HT1080 (cell line): ENCODE measurements at regions not wholly inside any gene's neighbourhood (a gene's known extent, or its start where the extent isn't known, plus 50 kb on each side); places are given as distances from the start of the nearest gene placed in this dataset.

Source experiments
- DNase-seq: peaks from one replicate; pipeline ENCODE4 v3.0.0-alpha.2; 2015; ENCODE audit warnings: low read depth

DNA sequence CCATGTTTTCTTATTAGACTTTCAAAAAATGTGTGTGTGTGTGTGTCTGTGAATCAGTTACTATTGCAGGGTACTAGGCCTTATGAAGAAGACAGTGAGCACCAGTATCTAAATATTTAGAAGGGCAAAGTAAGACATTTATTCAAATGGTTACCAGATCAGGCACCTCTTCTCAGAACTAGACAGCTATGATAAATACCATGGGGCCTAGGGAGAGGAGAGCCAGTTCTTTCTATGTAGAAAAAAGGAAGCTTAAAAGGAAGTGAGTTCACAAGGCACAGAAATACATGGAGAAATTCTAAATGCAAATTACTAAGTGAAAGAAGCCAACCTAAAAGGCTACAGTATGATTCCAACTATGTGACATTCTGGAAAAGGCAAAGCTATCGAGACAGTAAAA lies 261.3 kb downstream of the SOX11 start:
- no peak for DNase-seq

DNA sequence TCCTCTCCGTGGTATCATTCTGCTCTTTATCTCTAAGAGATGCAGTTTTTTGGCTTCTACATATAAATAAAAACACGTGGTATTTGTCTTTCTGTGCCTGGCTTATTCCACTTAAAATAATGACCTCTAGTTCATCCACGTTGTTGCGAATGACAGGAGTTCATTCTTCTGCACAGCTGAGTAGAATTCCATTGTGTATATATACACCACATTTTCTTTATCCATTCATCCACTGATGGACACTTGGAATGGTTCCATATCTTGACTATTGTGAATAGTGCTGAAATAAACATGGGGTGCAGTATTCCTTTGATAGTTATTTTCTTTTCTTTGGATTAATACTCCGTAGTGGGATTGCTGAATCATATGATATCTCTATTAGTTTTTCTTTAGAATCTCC lies 262.3 kb downstream of the SOX11 start:
- DNase-seq: no peak

DNA sequence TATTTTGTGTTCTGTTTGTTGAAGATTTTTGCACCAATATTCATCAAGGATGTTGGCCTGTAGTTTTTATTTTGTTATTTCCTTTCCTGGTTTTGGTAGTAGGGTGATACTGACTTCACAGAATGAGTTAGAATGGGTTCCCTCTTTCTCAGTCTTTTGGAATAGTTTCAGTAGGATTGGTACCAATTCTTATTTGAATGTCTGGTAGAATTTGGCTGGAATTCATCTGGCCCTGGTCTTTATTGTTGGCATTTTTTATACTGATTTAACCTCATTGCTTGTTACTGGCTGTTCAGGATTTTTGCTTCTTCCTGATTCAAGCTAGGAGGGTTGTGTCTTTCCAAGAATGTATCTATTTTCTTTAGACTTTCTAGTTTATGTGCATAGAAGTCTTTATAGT lies 263.7 kb downstream of the SOX11 start:
- no peak for DNase-seq

DNA sequence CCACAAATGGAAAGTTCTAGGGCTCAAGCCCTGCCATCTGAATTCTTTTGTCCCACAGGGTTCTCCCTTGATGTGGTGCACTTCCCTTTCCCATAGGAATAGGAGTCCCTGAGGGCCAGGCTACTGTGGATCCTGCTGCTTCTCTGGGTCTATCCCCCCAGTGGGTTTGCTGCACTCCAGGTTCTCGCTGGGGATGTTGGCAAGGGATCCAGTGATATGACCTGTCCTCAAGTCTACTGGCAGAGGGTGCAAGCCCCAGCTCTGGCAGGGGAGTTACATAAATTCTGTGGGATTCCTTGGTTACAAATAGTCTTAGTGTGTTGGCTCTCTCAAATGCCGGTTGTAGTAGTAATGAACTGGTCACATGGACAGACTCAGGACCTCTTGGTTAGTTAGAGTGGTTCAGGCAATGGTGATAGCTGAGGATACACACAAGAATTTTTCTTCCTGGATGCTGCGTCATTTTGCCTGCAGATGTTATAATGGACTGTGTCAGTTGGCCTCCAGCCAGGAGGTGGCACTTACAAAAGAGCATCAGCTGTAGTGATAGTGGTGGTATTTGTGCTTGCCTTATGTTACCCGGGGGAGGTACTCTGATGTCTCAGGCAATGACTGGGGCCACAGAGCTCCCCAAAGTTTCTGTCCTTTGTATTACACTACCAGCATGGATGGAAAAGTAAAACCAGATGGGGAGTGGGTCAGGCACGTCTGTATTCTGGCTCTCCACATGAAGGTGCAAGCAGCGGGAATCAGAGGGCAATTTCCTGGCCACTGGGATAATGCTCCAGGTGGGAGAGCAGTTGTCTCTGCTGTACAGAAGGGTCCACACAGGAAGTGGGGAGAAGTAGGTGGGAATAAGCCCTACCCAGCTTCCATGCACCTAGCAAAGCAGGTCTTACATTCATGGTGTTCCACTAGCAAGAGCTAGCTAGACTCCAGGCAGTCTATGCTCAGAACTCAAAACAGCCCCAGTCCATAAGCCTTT lies 267.9 kb downstream of the SOX11 start:
- DNase-seq: peak; percentile 10

DNA sequence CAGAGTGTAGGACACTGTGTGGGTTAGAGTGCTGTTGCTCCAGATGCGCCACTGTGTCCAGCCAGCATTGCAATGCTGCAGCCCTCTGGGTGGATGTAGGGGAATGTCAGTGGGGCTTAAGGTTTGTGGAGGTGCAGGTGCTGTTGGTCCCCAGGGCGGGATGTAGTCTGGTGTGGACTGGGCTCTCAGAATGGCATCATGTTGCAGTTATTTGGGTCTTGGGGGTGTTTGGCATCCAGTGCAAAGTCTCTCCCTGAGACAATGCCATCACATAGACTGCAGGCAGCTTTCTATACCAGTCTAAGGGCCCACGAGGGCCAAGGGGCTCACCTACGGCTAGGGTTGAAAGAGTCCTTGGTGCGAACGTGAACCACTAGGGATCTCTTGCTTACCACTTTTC lies 275.3 kb downstream of the SOX11 start:
- DNase-seq: no peak

DNA sequence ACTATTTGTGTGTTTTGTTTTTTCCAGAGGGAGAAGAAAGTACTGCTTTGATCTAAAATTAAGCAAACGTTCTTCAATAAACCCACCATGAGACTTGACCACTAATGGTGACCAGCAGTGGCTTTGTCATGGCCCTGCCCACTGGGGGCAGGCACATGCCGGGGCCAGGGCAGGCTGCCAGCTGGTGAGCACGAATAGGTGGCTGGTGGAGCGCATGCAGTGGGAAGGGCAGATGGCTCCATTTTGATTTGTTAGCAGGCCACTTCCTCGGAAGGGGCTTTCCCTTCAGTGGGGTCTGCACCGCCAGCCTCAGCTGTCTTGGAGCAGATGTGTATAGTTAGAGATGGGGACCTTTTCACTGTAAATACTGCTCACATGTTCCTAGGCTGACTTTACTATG lies 277.1 kb downstream of the SOX11 start:
- no peak for DNase-seq

DNA sequence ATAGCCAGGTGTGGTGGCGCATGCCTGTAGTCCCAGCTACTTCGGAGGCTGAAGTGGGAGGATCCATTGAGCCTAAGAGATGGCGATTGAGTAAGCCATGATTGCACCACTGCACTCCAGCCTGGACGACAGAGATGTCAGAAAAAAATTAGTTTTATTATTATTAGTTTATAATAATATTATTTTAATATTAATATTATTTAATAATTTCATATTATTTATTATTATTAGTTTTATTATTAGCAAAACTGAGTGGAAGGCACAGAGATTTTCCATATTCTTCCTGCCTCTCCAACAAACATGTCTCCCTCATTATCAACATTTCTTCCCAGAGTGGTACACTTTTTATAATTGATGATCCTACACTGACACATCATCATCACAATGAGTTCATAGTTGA lies 278.2 kb downstream of the SOX11 start:
- no peak for DNase-seq

DNA sequence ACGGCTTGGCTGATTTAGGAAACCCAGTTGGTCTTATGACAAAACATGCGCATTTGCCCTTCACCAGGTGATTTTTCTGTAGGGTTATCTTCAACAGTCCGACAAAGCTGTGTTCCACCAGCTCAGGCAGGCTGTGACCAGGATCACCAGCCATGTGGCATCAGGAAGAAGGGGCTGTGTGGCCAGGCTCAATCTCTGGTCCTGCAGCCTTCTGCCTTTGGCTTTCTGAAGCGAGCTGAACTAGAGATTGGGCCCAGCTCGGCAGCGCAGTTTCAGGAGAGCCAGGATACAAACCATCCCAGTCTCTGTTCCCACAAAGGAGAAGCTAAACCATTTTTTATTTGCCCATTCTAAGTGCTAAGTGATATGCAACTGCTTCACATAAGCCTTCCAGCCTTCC lies 282.3 kb downstream of the SOX11 start:
- DNase-seq: no peak

DNA sequence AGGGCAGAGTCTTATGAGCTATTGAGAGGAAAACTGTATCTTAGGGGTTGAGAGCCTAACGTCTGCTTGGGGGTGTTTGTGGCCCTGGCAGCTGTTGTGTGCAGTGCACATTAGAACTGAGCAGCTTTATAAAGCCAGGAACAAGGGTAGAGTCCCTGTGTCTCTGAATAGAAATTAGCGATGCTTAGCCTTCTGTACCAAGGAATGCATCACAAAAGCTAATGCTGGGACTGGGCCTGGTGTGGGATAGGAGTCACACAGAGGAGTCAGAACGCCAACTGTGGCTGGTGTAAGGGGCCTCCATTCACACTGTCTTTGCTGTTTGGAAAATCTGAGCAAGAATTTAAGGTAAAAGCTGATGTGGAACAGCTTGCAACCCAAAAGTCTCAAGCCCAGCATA lies 283.2 kb downstream of the SOX11 start:
- no peak for DNase-seq

DNA sequence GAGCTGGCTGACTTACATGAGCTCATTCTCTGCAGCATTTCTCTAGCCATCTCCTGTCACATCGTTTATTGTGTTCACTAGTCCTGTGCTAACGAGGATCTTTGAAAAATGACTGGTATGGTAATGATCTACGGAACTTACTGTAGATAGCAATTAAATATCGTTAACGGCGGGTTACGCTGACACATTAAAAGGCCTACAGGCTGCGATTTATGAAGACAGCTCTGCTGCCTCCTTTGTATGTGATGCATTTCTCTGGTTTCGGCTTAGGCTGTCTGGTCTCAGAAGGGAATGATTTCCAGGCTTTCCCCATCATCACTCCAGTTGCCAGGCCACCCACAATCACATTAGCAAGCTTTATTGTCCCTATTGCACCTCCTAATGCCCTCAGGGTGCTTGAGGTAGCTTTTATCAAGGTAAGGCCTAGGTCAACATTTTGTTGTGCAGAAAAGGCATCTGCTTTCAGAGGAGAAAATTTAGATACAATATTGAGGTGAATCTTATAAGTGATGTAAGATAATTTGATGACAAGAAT lies 284.4 kb downstream of the SOX11 start:
- no peak for DNase-seq

DNA sequence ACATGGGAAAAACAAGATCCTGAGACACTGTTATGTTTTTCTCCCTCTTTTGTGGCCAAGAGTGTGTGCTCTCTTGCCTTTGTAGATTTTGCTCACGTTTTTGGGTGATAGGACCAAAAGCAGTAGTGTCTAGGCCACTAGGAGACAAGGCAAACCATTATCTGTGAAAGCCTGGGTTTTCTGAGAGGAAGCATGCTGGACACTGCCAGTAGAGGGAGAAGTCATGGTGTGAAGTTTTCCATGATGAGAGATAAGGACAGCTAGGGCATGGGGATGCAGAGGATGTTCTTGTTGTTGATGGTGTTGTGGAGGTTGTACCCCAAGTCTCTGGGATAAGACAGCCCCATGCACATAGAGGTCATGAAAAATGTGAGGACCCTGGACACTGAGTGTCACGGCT lies 285.3 kb downstream of the SOX11 start:
- DNase-seq: no peak

DNA sequence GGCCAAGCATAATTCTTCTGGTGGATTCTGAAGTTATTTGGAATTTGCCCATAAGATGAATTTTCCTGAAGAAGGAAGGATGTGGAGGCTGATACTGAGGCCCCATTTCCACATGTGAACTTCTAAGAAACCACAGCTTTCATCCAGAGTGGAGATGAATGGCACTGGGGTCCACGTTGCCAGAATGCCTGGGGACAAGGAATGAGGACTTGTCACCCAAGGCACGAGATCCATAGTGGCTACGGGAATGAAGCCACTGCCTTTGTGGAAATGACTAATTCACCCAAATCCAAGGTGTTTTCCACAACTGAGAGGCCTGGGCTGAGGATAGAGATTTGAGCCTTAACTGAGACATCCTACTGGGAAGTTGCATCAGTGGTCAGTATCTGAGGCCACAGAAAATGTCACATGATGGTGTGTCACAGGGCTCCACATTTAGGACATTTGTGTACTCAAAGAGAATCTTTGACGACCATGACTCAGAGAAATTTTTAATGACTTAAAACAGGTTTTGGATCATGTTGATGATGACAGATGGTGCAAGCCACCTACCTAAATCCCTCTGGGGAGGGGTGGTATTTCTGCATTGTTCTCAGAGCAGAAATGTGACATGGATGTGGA lies 286.1 kb downstream of the SOX11 start:
- no peak for DNase-seq

DNA sequence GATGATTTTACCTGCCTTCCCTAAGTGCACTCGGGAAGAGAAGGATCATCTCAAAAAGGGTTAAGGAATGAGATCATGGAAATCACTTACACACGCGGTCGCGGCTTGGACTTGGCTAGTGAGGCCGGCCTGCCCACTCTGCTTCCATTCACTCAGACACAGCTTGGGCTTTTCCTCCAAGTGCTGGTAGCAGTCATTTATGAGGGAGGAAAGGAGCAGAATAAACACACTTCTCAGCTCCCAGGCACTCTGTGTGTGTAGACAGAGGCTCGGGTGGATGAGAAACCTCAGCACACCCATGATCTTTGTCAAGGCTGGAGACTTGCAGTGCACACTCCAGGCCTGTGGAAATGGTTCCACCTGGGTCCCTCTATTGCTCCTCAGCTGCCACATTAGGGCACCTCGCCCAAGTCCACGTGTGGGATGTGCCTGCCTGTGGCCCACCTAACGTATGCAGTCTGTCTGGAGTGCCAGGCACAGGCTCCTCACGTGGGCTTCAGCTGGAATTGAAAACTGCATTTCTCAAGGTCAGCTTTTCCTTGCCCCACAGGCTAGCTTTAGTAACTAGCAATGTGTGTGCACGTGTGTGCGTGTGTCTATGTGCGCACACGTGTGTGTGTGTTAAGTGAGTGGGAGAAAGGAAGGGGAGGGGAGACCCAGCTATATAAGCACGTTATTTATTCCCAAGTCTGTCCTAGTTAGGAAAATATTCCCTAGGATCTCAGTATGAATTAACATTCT lies 288.4 kb downstream of the SOX11 start:
- no peak for DNase-seq

DNA sequence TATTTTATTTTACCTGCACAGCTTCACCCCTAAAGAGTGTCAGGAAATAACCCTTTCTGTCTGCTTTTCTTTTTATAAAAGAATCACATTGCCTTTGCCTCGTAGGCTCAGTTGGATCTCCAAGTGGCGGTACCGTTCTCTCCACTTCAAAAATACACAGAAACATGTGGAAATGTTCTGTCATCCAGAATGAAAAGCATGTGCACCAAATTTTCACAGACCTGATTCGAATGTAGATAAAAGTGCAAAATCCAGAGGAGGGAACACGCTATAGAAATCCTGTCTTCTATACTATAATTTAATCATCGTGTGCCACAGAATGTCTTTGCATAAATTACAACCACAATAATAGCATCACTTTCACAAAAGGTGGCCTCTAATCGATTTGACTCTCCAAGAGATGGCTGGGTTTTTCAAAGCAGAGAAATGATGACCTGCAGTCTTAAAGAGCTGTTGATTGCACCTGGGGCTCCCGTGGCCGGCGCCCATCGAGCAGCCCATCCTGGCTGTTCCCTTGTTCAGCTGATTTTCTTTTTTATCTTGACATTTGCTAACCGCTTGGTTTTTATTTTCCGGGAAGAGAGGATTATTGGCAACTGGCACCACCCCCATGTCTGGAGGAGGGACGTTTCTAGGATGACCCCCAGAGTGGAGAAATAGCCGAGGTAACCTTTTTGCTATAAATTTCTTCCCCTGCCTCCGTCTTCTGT lies 290.2 kb downstream of the SOX11 start:
- no peak for DNase-seq

DNA sequence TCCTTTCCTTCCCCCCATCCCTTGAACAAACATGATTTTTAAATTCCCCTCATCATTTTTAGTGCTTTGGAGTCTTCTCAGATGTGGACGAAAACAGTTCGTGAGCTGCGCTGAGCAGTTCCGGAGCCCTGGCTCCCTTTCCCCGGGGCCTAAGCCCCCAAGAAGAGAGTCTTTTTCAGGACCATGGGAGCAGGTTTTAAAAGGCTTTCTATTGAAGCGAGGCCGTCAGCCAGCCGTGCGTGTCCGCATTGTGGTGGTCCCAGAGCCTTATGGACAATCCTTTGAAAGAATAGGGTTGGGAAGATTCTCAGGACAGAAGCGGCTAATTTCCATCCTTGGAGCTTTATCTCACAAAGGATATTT lies 290.7 kb downstream of the SOX11 start:
- no peak for DNase-seq

DNA sequence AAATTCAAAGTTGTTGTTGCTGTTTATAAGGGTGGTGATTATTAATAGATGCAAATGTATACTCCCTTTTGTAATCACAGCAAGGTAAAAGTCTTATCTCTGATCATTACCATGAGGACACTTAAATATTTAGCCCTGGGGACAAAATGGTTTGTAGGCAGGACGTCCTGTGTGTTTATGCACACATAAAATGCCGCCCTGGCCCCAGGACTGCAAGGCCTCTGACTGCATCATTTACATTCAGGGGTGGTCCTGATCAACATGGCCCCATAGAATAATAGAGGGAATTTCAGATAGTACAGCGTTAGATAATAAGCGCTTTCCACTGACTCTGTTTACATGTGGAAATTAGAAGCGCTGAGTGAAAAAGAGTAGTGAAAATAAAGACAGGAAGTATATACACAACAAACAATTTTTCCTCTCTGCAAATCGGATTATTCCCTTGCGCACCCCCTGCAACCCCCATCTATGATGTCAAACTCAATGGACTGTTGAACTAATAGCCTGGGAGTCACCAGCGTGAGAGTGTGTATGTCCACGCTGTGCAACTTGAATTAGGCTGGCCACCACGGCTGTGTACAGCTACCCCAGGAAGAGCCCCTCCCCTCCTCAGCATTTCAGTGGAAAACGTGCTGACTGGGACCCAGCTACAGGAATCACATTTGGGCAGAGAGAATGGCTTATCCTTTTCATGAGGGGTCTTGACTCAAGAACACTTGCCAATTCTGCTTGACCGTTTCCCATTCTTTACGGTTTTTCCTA lies 291.5 kb downstream of the SOX11 start:
- DNase-seq: no peak

DNA sequence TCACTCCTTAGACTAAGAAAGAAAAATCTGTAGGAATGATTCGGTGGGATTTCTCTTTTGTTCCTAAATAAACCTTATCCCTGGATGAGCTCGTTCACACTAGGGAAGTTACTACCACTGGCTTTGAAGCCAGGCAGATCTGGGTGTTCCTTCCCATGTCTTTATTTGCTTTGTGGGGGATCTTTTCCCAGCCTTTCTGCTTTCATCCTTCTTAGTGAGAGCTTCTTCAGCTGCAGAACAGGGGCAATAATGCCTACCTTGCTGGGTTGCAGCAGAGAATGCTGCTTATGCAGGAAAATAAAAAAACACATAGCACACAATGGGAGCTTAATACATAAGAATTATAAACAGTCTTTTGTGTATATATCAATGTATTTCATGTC lies 292.1 kb downstream of the SOX11 start:
- DNase-seq: no peak

DNA sequence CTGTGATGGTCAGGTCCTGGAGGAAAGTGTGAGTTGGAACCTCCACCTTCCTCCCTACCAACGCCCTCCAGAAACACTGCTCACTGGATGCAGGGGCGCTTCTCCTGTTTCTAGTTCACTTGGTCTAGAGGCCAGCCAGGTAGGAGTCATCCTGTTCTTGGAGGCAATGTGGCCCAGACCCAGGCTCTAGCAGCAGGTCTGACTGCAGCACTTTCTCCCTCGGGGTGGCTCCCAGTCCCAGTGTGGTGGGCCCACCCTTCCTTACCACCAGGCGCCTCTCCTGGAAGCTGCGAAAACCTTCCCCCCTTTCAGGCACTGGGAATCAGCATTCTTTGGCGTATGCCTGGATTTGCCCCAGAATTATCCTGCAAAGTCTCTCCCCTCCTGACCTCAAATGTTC lies 292.8 kb downstream of the SOX11 start:
- no peak for DNase-seq

DNA sequence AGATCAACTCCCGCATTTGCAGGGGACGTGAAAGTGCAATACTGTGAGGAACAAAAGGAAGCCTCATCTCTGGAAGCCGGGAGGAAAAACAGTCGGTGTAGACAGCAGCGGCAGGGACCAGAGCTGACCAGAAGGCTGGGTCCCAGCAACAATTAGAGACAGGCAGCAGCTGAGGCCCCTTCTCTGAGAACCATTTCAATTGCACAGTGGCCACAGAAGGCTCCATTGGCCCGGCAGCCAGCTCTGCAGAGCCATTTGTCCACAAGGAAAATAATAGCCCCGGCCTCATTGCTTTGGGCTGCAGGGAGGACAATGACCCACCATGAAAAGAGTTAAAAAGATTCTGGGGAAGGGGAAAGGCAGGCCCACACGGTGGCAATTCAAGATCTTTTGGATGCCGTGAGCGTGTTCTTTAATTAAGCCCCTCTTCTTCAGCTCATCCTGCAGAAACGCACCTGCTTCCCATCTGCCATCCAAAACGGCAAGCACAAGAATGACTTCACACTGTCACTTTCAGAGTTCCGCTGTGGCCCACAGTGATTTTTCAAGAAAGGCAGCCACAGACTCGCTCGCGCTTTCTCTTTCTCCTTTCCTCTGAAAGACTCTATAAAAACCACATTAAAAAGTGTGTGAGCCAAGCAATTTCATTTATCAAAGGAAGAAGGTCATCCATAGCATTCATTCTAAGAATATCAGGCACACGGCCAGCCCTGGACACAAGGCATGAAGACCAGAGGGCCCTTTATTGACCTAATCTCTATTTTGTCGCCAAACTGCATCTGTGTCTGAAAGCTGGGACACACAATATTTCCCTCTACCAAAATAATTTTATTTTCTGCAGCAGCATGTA lies 293.6 kb downstream of the SOX11 start:
- DNase-seq: no peak
